HS-5 (cell line): ENCODE measurements at regions not wholly inside any gene's neighbourhood (a gene's known extent, or its start where the extent isn't known, plus 50 kb on each side); places are given as distances from the start of the nearest gene placed in this dataset.

Source experiments
- DNase-seq: peaks from one replicate; pipeline ENCODE4 v3.0.0-alpha.2; 2012; ENCODE audit warnings: low read depth

DNA sequence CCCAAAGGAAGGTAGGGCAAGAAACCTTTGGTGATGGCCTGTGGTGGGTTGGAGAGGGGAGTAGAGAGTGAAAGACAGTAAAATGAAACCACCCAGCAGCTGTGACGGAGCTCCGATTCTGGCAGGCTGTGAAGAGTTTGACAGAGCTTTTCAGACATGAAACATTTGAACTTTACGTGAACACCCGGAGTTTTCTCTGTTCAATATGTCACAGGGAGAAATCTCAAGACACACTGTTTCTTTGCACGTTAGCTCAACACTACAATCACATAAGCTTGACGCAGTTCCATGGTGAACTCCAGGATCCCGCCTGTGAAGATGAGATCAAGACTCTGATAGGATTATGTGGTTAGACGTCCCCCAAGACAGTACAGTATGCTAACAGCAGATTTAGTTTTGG lies 79.6 kb upstream of the CDH11 start:
- DNase-seq = no peak

DNA sequence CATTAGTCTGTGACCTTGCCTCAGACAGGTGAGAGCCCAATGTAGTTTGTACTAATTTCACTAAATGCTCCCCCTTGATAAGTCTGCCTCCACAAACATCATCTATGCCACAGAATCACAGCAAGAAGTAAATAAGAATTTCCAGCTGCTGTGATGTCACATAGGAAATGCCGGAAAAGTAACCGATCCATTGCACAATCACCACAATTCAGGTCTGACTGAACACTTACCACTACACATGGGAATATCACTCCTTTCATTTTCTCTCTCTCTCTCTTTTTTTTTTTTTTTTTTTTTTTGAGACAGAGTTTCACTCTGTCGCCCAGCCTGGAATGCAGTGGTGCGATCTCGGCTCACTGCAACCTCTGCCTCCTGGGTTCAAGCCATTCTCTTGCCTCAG lies 79.0 kb upstream of the CDH11 start:
- DNase-seq = peak; percentile 5

DNA sequence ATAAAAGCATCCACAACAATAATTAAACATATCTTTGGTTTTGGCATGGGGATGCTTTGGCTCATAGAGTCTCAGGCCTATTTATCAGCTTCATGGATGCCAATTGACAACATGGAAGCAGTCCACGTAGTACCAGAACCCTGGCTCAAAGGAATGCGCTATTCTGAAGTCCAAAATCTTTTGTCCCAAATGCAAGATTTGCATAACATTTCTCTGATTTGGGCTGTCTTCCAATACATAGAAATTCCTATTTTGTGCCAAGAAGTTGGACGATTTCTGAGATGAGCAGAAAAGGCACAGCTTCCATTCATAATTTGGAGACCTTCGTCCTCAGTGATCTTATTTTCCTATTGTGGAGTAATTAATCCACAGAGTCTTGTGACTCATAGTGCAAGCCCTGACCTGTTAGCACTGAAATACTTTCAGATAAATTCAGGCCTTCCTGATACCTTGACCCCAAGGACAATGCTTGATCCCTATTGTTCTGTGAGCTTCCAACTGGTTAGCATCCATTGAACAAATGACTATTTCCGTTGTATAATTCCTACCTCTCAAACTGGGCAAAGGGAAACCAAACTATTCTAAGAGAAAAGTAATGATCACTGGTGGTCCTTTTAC lies 78.4 kb upstream of the CDH11 start:
- DNase-seq = no peak

- no peak for DNase-seq
These were observed 74.7 kb upstream of the CDH11 start for GRCh38 chr16:65196420-65197075.

GRCh38 chr16:65195998-65196397 lies 74.1 kb upstream of the CDH11 start:
- DNase-seq = no peak

- no peak for DNase-seq
These were observed 63.4 kb upstream of the CDH11 start for GRCh38 chr16:65185241-65185778.

DNA sequence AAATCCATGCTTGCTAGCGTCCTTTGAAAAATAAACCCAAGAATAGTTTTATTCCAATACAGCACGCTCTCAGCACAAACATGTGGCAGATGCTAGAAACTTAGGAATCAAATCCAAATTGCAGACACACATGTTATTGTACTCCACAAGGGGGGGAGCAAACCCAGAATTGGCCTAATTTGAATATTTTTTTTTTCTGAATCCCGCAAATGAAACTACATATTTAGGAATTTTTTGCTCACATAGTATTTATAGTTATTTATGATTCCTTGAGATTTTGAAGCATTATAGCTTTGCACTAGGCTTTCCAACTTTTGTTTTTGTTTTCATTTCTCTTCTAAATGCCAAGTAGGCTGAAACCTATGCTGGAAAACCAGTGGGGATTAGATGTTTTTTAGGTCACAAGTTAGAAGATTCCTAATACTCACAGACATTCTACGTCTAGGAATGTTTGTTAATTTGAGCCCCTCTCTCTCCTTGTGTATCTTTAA lies 59.3 kb upstream of the CDH11 start:
- no peak for DNase-seq

- peak; percentile 16 for DNase-seq
These were observed 56.3 kb upstream of the CDH11 start for GRCh38 chr16:65178151-65178550.

DNA sequence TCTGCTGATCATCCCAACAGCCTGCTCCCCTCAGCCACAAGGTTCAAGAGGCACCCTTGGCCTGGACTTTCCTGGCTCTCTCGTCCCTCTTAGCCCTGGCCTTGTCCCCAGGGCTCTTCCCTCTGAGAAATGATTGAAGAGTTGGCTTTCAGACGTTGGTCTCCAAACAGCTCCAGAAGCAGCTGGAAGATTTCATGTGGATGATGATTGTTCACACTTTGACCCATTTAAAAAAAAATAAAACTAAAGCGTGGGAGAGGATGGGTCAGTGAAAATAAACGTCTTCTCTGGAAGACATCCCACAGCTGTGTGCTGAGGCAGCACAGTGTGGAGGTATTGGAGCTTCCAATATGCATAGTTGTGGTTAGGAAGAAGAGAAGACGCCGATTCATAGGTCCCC lies 54.7 kb upstream of the CDH11 start:
- peak; percentile 8 for DNase-seq

DNA sequence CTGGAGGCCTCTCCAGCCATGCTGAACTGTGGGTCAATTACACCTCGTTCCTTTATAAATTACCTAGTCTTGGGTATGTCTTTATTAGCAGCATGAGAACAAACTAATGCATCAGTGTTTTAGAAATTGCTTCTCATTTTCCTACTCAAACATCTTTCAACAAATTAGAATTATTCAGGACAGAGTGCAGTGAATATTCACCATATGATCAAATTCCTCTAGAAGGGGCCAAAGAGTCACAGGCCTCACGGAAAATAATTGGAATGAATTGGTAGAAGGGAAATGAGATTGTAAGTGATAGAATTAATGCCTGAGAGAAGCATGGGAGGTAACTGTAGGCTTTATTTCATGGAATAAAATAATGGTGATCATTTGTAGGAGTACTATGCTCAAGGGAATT lies 50.5 kb upstream of the CDH11 start:
- DNase-seq = no peak
